Upper lobe of left lung (tissue), 6 donors: ENCODE measurements at regions not wholly inside any gene's neighbourhood (a gene's known extent, or its start where the extent isn't known, plus 50 kb on each side); places are given as distances from the start of the nearest gene placed in this dataset.

ENCODE experiments used
- ATAC-seq, 2 donors: fragments of 200-7000 bp; cut with Tn5 transposase; one replicate each; pipeline ENCODE4 v1.9.1; 2022; ENCODE audit warnings: mild to moderate bottlenecking in 2 of 2, moderate library complexity in 2 of 2; ENCODE audit not compliant: low FRiP score in 2 of 2
- DNase-seq, 2 donors: peaks; one replicate each; pipeline ENCODE4 v3.0.0-alpha.2; 2019 to 2020
- H3K27ac ChIP-seq, 4 donors: fragments of 200-600 bp; sonication (generic); one replicate each; pipeline ENCODE4 v1.5.1; 2016 to 2019
- H3K27me3 ChIP-seq, 4 donors: fragments of 200-600 bp; sonication (generic); one replicate each; pipeline ENCODE4 v1.5.1; 2017 to 2019
- H3K36me3 ChIP-seq, 4 donors: fragments of 200-600 bp; sonication (generic); one replicate each; pipeline ENCODE4 v1.5.1; 2016 to 2019
- H3K4me1 ChIP-seq, 4 donors: fragments of 200-600 bp; sonication (generic); one replicate each; pipeline ENCODE4 v1.5.1; 2018 to 2019
- H3K4me3 ChIP-seq, 4 donors: fragments of 200-600 bp; sonication (generic); one replicate each; pipeline ENCODE4 v1.5.1; 2017 to 2019; ENCODE audit warnings: mild to moderate bottlenecking in 2 of 4, moderate library complexity in 1 of 4
- H3K9me3 ChIP-seq, 4 donors: fragments of 200-600 bp; sonication (generic); one replicate each; pipeline ENCODE4 v1.5.1; 2018 to 2019
- EP300 ChIP-seq, 4 donors: sonication (generic); formaldehyde crosslinking; IDR thresholded peaks; one replicate each; pipeline ENCODE4 v1.5.1; 2017; ENCODE audit warnings: antibody characterized with exemption in 4 of 4, control low read depth in 2 of 4
- POLR2A ChIP-seq, 4 donors: fragments of 450-650 bp; IDR thresholded peaks; one replicate each; pipeline ENCODE4 v1.5.1; 2016 to 2017; ENCODE audit warnings: antibody characterized with exemption in 4 of 4, mild to moderate bottlenecking in 2 of 4
- POLR2AphosphoS5 ChIP-seq, 2 donors: sonication (generic); formaldehyde crosslinking; IDR thresholded peaks; one replicate each; pipeline ENCODE4 v1.5.1; 2017; ENCODE audit warnings: antibody characterized with exemption in 2 of 2
- WGBS, 2 donors: methylation state at CpG; one replicate each; pipeline ENCODE4 v1.1.5; 2017 to 2018; 5-methylcytosine and 5-hydroxymethylcytosine counted together
- TF ChIP-seq, protein P1 (sequence below), 6 experiments: fragments of 450-650 bp in 4 of 6; fragments of 200-600 bp in 2 of 6; sonication (generic) in 2 of 6; IDR thresholded peaks; one replicate each; pipeline ENCODE4 v1.5.1; 2016 to 2019; ENCODE audit warnings: antibody characterized with exemption in 6 of 6
- donor health status: DM: no; HTN: no; CAD: no; lungs with moderate emphysema.
- donor health status: DM: no; HTN: yes; CAD: no; lungs with severe emphysema.

DNA sequence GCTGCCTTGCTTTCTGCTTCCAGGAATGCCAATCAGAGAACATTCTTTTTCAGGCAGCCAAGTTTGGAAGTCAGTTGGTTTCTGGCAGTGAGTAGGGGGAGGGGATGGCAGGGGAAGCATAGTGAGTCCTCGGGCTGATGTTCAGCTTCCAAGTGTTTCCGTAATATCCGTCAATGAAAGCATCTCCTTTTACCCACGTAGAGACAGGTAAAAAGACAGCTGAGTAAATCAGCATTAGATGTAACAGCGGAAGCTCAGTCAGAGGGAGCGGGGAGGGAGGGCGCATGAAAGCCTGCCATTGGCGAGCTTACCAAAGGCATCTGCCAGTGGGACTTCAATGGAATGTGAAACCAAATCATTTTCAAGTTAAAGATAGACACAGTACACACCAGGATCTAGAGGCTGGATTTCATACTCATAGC, 117.1 kb upstream of the DTNA start:
- H3K4me3 ChIP-seq: peak overlapping the region in 3 of 4 donors; percentile 22 to 37 (median 36)

DNA sequence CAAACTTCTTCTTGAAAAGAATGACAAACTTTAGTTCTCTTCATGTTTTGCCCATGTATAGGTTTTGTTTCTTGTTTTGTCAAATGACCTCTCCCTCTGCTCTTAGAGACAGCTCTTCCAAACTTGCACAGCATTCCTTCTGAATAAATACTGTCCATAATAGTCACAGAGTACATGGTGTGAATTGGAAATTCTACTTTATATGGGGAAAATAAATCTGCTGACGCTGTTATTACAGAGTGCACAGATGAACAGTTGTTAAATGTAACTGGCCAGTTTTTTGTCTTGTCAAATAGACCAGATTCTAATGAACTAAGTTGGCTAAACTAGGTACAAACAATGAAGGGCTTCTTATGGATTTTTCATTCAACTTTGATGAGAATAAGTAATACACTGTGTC, 115.8 kb upstream of the DTNA start:
- Histone ChIP-seq H3K27ac (peak overlapping the region in 2 of 4 donors; percentile 40 to 61), H3K4me3 (peak overlapping the region in 1 of 4 donors; percentile 36), H3K36me3 (no peaks in the 10 kb centered on the region), H3K9me3 (no peaks in the 10 kb centered on the region), H3K27me3 (no peaks in the 10 kb centered on the region), H3K4me1 (peaks cover 0 to 8% (median 0%) of the 10 kb centered on the region in 4 donors)
- TF ChIP-seq POLR2AphosphoS5 (IDR thresholded peaks at IDR 0.05) (no peak), POLR2A (IDR thresholded peaks at IDR 0.05) (no peak), EP300 (IDR thresholded peaks at IDR 0.05) (no peak)
- TF ChIP-seq, protein P1, sequence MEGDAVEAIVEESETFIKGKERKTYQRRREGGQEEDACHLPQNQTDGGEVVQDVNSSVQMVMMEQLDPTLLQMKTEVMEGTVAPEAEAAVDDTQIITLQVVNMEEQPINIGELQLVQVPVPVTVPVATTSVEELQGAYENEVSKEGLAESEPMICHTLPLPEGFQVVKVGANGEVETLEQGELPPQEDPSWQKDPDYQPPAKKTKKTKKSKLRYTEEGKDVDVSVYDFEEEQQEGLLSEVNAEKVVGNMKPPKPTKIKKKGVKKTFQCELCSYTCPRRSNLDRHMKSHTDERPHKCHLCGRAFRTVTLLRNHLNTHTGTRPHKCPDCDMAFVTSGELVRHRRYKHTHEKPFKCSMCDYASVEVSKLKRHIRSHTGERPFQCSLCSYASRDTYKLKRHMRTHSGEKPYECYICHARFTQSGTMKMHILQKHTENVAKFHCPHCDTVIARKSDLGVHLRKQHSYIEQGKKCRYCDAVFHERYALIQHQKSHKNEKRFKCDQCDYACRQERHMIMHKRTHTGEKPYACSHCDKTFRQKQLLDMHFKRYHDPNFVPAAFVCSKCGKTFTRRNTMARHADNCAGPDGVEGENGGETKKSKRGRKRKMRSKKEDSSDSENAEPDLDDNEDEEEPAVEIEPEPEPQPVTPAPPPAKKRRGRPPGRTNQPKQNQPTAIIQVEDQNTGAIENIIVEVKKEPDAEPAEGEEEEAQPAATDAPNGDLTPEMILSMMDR (IDR thresholded peaks at IDR 0.05): no peak
- ATAC-seq: no peak
- 72 to 77% methylated on average over 1 of the region's 1 CpG for WGBS, 2 donors
- DNase-seq: no peak

More for the DNA sequence above, 117.1 kb upstream of the DTNA start:
- peak overlapping the region; percentile 40 to 61 (median 50) for H3K27ac ChIP-seq
- 9 to 16% methylated on average over 8 of the region's 8 CpGs for WGBS, 2 donors
- H3K9me3 ChIP-seq: no peaks in the 10 kb centered on the region
- DNase-seq (no peak), ATAC-seq (peak; percentile 75 to 78)
- peaks cover 0 to 8% (median 0%) of the 10 kb centered on the region in 4 donors for H3K4me1 ChIP-seq
- H3K27me3 ChIP-seq: no peaks in the 10 kb centered on the region
- TF ChIP-seq POLR2A (IDR thresholded peaks at IDR 0.05): peak in 1 of 4 donors; percentile 23
- TF ChIP-seq, protein P1 (IDR thresholded peaks at IDR 0.05): no peak
- H3K36me3 ChIP-seq: no peaks in the 10 kb centered on the region

DNA sequence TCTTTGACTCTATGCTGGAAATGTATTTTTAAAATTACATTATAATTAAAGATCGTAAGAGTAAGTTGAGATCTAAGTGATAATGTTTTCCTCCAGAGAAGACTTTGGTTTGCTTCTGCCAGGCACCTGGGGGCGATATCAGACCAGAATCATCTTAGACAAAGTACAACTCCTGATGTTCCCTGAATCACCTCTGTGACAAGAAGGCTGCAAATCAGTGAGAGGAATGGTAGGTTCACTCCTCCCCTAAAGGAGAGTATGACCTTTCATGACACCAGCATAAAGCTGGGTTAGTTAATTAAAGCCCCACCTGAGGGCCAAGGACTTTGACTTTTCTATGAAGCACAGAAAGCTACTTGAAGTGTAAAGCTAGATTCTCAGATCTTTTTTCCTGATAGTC, 114.4 kb upstream of the DTNA start:
- Histone ChIP-seq H3K27me3 (no peaks in the 10 kb centered on the region), H3K9me3 (no peaks in the 10 kb centered on the region), H3K36me3 (no peaks in the 10 kb centered on the region), H3K4me1 (peaks cover 0 to 8% (median 0%) of the 10 kb centered on the region in 4 donors), H3K4me3 (no peak overlapping the region), H3K27ac (no peak overlapping the region)
- TF ChIP-seq POLR2A (IDR thresholded peaks at IDR 0.05) (no peak), EP300 (IDR thresholded peaks at IDR 0.05) (no peak), POLR2AphosphoS5 (IDR thresholded peaks at IDR 0.05) (no peak)
- TF ChIP-seq, protein P1 (IDR thresholded peaks at IDR 0.05): no peak
- DNase-seq (no peak), ATAC-seq (no peak)
- WGBS, 2 donors: 57 to 62% methylated on average over 2 of the region's 2 CpGs

DNA sequence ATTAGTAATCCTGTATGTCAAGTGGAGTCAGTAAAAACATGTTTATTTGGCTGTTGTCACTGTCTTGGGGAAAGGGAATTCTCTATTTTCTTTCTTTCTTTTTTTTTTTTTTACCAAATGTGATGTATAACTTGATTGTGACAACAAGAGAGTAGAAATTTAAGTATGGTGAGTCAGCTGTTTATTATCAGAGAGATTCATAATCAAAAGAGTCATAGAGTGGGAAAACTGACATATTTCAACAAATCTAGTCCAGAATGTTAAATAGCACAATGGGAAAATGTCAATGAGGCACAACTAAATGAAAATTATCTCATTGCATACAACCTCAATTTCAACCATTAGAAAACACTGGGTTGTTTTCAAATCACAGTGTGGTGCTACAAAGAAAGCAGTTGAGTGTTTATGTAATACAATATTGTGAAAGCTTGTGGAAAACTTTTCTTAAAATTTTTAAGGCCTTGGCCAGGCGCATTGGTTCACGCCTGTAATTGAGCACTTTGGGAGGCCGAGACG, 111.9 kb upstream of the DTNA start:
- 76 to 86% methylated on average over 4 of the region's 4 CpGs for WGBS, 2 donors
- Histone ChIP-seq H3K4me3 (no peak overlapping the region), H3K36me3 (no peaks in the 10 kb centered on the region), H3K27ac (no peak overlapping the region), H3K27me3 (no peaks in the 10 kb centered on the region), H3K4me1 (peaks cover 0 to 1% (median 0%) of the 10 kb centered on the region in 4 donors), H3K9me3 (no peaks in the 10 kb centered on the region)
- ATAC-seq (no peak), DNase-seq (no peak)
- no peak for TF ChIP-seq POLR2A (IDR thresholded peaks at IDR 0.05)
- no peak for TF ChIP-seq EP300 (IDR thresholded peaks at IDR 0.05)

DNA sequence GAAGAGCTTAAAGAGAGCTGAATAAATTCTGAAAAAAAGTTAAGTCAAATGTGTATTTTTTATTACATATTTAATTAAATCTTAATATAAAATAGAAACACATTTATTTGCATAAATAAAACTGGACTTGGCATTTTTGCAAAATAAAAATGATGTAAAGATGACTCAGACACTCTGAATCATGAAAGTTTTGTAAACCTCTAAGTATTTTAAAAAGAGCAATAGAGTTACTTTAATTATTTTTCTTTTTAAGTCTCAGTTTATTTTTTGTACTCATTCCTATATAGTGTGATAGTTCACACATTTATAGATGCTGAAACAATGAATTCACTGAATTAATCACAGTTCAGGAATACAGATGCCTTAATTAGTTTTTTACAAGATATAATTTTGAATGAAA, 109.9 kb upstream of the DTNA start:
- Histone ChIP-seq H3K4me1 (no peaks in the 10 kb centered on the region), H3K36me3 (no peaks in the 10 kb centered on the region), H3K27ac (no peak overlapping the region), H3K27me3 (no peaks in the 10 kb centered on the region), H3K9me3 (no peaks in the 10 kb centered on the region), H3K4me3 (no peak overlapping the region)
- ATAC-seq (no peak), DNase-seq (no peak)
- TF ChIP-seq POLR2A (IDR thresholded peaks at IDR 0.05) (no peak), POLR2AphosphoS5 (IDR thresholded peaks at IDR 0.05) (no peak), EP300 (IDR thresholded peaks at IDR 0.05) (no peak)
- TF ChIP-seq, protein P1 (IDR thresholded peaks at IDR 0.05): no peak
